Thyroid gland (tissue), 4 donors: ENCODE measurements at regions not wholly inside any gene's neighbourhood (a gene's known extent, or its start where the extent isn't known, plus 50 kb on each side); places are given as distances from the start of the nearest gene placed in this dataset.

Experiments
- CTCF ChIP-seq, 6 experiments: fragments of 200-600 bp in 3 of 6; fragments of 450-650 bp in 3 of 6; sonication (generic) in 3 of 6; IDR thresholded peaks; one replicate each; pipeline ENCODE4 v1.5.1; 2016 to 2019; ENCODE audit warnings: antibody characterized with exemption in 6 of 6, mild to moderate bottlenecking in 2 of 6, inconsistent platforms in 1 of 6, moderate library complexity in 1 of 6
- POLR2A ChIP-seq, 2 donors: fragments of 450-650 bp; IDR thresholded peaks; one replicate each; pipeline ENCODE4 v1.6.1; 2017; ENCODE audit warnings: antibody characterized with exemption in 2 of 2, mild to moderate bottlenecking in 2 of 2, moderate library complexity in 1 of 2

GRCh38 chr9:26789959-26790358 is 102.6 kb downstream of the CAAP1 start:
- TF ChIP-seq CTCF (IDR thresholded peaks at IDR 0.05), result no peak
- TF ChIP-seq POLR2A (IDR thresholded peaks at IDR 0.05), result no peak
